ENCODE measurements at regions not wholly inside any gene's neighbourhood (a gene's known extent, or its start where the extent isn't known, plus 50 kb on each side); places are given as distances from the start of the nearest gene placed in this dataset.
"Not testable (repeated sequence)": the region's sequence is repeated elsewhere in the genome, so short reads cannot be mapped to it uniquely, and the experiment has no call there.

DNA sequence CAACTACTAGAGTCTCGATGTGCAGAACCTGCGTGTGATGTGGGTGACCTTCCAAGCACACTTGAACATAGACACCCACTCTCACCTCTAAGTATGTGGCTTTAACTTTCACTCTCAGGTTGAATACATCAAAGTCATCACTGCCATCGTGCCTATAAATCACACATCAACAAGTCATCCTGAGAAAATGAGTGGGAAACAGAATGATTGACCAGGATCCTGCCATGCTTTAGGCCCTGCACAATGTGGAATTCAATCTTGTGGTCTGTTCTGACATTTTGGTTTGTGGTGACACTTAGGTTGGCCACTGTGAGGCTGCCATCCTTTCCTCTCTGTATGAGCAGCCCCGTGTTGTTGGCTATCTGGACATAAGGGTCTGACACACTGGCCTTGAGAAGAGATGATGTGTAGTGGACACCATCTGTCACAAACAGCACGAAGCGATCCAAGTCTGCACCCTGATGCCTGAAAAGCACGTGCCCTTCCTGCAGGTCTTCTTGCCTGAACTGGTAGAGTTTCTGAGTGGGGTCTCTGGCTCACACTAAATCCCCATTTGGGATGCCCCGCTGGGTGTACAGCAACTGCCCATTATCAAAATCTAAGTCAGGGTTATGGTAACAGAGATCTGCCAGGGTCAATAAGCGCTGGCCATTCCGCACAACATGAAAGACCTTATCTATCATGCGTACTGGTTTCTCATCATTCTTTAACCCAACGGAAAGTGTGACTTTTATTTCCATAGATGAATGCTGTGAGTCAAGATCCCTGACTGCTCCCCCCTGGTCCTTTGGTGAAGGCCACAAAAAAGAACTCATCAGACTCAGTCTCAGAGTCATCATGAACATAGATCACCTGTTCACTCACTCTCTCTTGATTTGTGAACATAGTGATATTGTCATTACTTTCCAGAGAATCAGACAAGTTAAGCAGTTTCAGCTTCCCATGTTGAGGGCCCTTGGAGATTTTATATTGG lies 116.6 kb downstream of the ESM1 start:
- Histone ChIP-seq H3K9me3 (no peaks in the 10 kb centered on the region), H3K27me3 (no peaks in the 10 kb centered on the region), H3K36me3 (no peaks in the 10 kb centered on the region), H3K27ac (no peak overlapping the region), H3K4me3 (no peak overlapping the region), H3K4me1 (peaks cover 0 to 4% (median 0%) of the 10 kb centered on the region in 4 donors)
- DNase-seq (no peak), ATAC-seq (ENCODE audit: low FRiP score in 2 of 2) (no peak)
- WGBS, 2 donors, result 81 to 84% methylated on average over 12 of the region's 12 CpGs
- TF ChIP-seq POLR2AphosphoS5 (IDR thresholded peaks at IDR 0.05), result no peak
- no peak for TF ChIP-seq POLR2A (IDR thresholded peaks at IDR 0.05)
- TF ChIP-seq CTCF (IDR thresholded peaks at IDR 0.05), result no peak
- TF ChIP-seq EP300 (IDR thresholded peaks at IDR 0.05), result no peak

- H3K9me3 ChIP-seq, result no peaks in the 10 kb centered on the region
- peak in 1 of 2 donors; percentile 77 for ATAC-seq (ENCODE audit: low FRiP score in 2 of 2)
- no peak overlapping the region for H3K4me3 ChIP-seq
- H3K27ac ChIP-seq, result no peak overlapping the region
- DNase-seq, result no peak
- H3K27me3 ChIP-seq, result no peaks in the 10 kb centered on the region
- TF ChIP-seq POLR2A (IDR thresholded peaks at IDR 0.05), result no peak
- no peak for TF ChIP-seq POLR2AphosphoS5 (IDR thresholded peaks at IDR 0.05)
- TF ChIP-seq CTCF (IDR thresholded peaks at IDR 0.05), result peak; percentile 36 to 74 (median 60)
- no peak for TF ChIP-seq EP300 (IDR thresholded peaks at IDR 0.05)
- peaks cover 0 to 4% (median 0%) of the 10 kb centered on the region in 4 donors for H3K4me1 ChIP-seq
- H3K36me3 ChIP-seq, result no peaks in the 10 kb centered on the region
- 23 to 26% methylated on average over 7 of the region's 7 CpGs for WGBS, 2 donors
These were observed 118.0 kb downstream of the ESM1 start for GRCh38 chr5:54867310-54867944.

DNA sequence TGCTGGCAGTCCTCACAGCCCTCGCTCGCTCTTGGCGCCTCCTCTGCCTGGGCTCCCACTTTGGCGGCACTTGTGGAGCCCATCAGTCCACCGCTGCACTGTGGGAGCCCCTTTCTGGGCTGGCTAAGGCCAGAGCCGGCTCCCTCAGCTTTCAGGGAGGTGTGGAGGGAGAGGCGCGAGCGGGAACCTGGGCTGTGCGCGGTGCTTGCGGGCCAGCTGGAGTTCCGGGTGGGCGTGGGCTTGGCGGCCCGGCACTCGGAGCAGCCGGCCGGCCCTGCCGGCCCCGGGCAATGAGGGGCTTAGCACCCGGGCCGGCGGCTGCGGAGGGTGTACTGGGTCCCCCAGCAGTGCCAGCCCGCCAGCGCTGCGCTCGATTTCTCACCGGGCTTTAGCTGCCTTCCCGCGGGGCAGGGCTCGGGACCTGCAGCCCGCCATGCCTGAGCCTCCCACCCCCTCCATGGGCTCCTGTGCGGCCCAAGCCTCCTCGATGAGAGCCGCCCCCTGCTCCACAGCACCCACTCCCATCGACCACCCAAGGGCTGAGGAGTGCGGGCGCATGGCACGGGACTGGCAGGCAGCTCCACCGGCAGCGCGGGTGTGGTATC lies 120.4 kb downstream of the ESM1 start:
- H3K36me3 ChIP-seq, result not testable (repeated sequence)
- 92 to 93% methylated on average over 22 to 25 of the region's 44 CpGs for WGBS, 2 donors

GRCh38 chr5:54862036-54862435 lies 123.4 kb downstream of the ESM1 start:
- Histone ChIP-seq H3K4me1 (peaks cover 0 to 2% (median 0%) of the 10 kb centered on the region in 4 donors), H3K9me3 (peaks cover 0 to 24% (median 15%) of the 10 kb centered on the region in 4 donors), H3K27me3 (no peaks in the 10 kb centered on the region), H3K36me3 (no peaks in the 10 kb centered on the region), H3K4me3 (no peak overlapping the region), H3K27ac (no peak overlapping the region)
- no peak for DNase-seq
- 70 to 77% methylated on average over 7 of the region's 7 CpGs for WGBS, 2 donors
- no peak for ATAC-seq (ENCODE audit: low FRiP score in 2 of 2)
- TF ChIP-seq CTCF (IDR thresholded peaks at IDR 0.05) (no peak), POLR2AphosphoS5 (IDR thresholded peaks at IDR 0.05) (no peak), POLR2A (IDR thresholded peaks at IDR 0.05) (no peak), EP300 (IDR thresholded peaks at IDR 0.05) (no peak)

More for the DNA sequence above, 120.4 kb downstream of the ESM1 start:
- H3K27ac ChIP-seq; H3K9me3 ChIP-seq; H3K27me3 ChIP-seq; H3K4me1 ChIP-seq; H3K4me3 ChIP-seq; ATAC-seq (ENCODE audit: low FRiP score in 2 of 2): not testable (repeated sequence)
- DNase-seq, result peak in 1 of 2 donors; percentile 82
